ENCODE measurements at regions not wholly inside any gene's neighbourhood (a gene's known extent, or its start where the extent isn't known, plus 50 kb on each side); places are given as distances from the start of the nearest gene placed in this dataset.

DNA sequence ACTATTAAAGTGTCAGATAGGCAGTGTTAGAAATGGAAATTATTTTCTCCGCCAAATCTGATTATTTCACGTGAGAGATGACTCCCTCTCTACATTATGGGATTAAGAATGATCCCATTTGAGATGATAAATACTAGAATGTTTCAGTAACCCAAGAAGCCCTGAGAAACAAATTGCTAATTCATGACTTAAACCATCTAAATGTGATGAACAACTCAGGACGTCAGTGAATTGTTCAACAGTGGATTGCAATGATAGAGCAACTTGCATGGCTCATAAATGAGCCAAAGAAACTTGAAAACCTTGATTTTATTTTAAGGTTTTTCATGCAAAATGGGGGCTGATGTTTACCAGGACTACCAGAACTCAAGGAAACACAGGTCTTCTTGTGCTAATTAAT lies 350.5 kb upstream of the WWC1 start:
- TF ChIP-seq, protein P1, sequence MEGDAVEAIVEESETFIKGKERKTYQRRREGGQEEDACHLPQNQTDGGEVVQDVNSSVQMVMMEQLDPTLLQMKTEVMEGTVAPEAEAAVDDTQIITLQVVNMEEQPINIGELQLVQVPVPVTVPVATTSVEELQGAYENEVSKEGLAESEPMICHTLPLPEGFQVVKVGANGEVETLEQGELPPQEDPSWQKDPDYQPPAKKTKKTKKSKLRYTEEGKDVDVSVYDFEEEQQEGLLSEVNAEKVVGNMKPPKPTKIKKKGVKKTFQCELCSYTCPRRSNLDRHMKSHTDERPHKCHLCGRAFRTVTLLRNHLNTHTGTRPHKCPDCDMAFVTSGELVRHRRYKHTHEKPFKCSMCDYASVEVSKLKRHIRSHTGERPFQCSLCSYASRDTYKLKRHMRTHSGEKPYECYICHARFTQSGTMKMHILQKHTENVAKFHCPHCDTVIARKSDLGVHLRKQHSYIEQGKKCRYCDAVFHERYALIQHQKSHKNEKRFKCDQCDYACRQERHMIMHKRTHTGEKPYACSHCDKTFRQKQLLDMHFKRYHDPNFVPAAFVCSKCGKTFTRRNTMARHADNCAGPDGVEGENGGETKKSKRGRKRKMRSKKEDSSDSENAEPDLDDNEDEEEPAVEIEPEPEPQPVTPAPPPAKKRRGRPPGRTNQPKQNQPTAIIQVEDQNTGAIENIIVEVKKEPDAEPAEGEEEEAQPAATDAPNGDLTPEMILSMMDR (IDR thresholded peaks at IDR 0.05): no peak
- TF ChIP-seq ZFX (IDR thresholded peaks at IDR 0.05; ENCODE audit: borderline replicate concordance): no peak
